ENCODE measurements at regions not wholly inside any gene's neighbourhood (a gene's known extent, or its start where the extent isn't known, plus 50 kb on each side); places are given as distances from the start of the nearest gene placed in this dataset.

DNA sequence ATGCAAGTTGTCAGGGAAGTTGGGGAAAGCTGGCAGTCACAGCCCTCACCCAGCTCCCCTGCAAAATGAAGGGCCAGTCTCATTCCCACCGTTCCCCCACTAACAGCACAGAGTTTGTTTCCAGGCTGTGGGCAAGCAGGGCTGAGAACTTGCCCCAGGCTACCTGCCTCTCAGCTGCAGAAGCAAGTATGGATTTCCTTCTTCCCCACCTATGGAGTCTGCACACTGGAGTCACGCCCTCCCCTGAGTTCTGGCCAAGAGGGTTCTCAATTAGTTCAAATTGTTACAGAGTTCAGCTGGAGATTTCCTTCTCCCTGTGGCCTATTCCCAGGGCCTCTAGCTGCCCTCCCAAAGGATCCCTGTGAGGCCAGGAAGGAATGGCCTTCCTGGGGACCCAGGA, 90.1 kb upstream of the ATP11B start:
- H3K27ac ChIP-seq: no peak overlapping the region
- TF ChIP-seq, protein P1, sequence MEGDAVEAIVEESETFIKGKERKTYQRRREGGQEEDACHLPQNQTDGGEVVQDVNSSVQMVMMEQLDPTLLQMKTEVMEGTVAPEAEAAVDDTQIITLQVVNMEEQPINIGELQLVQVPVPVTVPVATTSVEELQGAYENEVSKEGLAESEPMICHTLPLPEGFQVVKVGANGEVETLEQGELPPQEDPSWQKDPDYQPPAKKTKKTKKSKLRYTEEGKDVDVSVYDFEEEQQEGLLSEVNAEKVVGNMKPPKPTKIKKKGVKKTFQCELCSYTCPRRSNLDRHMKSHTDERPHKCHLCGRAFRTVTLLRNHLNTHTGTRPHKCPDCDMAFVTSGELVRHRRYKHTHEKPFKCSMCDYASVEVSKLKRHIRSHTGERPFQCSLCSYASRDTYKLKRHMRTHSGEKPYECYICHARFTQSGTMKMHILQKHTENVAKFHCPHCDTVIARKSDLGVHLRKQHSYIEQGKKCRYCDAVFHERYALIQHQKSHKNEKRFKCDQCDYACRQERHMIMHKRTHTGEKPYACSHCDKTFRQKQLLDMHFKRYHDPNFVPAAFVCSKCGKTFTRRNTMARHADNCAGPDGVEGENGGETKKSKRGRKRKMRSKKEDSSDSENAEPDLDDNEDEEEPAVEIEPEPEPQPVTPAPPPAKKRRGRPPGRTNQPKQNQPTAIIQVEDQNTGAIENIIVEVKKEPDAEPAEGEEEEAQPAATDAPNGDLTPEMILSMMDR (conservative IDR thresholded peaks at IDR 0.05): no peak

DNA sequence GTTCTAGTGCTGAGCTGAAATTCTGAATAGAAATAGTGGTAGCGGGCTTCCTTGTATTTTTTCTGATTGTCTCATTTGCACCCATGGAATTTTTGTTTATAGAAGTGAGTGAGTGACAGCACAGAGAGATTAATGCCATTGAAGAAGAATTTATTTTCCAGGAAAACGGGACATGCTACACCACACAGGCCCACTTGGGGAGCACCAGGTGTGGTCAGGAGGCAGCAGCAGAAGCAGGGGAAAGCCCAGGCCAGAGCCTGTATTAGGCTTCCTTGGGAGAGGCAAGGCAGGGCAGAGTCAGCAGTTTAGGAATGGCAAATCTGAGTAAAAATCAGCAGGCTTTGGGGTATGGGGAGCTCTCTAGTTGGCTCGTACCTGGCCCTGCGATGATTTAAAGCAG, 88.4 kb upstream of the ATP11B start:
- TF ChIP-seq, protein P1 (conservative IDR thresholded peaks at IDR 0.05): no peak
- no peak overlapping the region for H3K27ac ChIP-seq

DNA sequence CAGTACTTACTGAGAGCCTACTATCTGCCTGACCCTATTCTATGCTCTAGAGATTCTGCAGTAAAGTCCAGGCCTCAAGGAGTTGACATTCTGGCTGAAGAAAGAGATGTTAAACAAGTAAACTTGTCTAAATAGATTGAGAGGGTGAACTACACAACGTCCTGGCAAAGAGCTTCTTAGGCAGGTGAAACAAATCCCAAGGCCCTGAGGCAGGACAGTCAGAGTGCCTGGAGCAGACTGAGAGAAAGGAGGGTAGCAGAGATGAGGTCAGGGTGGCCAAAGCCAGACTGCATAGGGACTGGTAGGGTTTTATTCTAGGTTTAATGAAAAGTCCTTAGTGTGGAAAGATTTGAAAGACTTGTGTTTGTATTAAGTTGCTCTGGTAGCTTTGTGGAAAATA, 84.5 kb upstream of the ATP11B start:
- TF ChIP-seq, protein P1 (conservative IDR thresholded peaks at IDR 0.05): no peak
- H3K27ac ChIP-seq: no peak overlapping the region

DNA sequence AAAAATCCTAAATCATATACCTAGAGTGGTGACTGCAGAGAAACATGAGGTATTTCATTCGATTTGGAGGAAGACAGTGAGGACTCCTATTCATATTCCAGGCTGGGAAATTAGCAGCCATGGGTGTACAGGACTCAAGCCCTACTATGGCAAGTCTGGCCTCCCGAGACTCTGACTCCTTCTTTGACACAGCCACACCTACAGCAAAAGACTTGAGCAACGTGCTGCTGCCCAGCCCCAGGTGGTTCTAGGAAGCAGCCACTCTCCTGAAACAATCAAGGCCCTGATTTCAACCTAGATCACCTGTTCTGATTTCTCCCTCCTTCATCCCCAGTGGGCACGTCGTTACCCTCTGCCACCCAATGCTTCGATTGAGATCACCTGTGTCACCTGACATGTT, 84.0 kb upstream of the ATP11B start:
- TF ChIP-seq, protein P1 (conservative IDR thresholded peaks at IDR 0.05): no peak
- no peak overlapping the region for H3K27ac ChIP-seq

GRCh38 chr3:182710557-182711157, 82.6 kb upstream of the ATP11B start:
- H3K27ac ChIP-seq: no peak overlapping the region
- TF ChIP-seq, protein P1 (conservative IDR thresholded peaks at IDR 0.05): peak; percentile 82

DNA sequence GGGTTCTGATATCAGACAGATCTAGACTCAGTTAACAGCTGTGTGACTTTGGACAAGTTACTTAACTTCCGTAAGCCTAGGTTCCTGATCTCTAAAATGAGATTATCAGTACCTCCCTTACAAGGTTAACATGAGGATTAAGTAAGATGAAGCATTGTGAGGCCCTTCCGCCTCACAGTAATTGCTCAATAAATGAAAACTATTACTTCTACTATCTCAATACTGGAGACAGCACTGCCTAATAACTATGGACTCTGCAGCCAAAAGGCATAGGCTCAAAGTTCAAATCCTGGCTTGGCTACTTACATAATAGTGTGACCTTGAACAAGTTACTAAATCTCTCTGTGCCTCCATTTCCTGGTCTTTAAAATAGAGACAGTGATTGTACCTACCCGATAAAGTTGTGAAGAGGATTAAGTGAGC, 82.0 kb upstream of the ATP11B start:
- TF ChIP-seq, protein P1 (conservative IDR thresholded peaks at IDR 0.05): no peak
- H3K27ac ChIP-seq: no peak overlapping the region

DNA sequence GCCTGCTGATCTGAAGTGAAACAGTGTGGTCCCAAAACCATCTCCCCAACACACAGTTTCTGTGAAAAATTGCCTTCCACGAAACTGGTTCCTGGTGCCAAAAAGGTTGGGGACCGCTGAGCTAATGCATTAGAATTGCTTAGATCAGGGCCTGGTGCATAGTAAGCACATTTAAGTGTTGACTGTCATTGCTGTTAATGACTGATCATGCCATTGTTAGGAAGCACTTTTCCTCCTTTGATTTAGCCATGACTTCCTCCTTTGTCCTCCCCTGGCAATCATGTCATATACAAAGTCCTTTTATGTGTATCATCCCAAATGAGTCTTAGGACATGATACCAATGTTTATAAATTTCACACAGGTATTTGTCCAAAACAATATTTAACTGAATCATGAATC, 81.5 kb upstream of the ATP11B start:
- no peak overlapping the region for H3K27ac ChIP-seq

More for the DNA sequence above, 81.5 kb upstream of the ATP11B start:
- TF ChIP-seq, protein P1 (conservative IDR thresholded peaks at IDR 0.05): no peak

Measured in VCaP (cell line).